HEK293 (cell line): ENCODE measurements at regions not wholly inside any gene's neighbourhood (a gene's known extent, or its start where the extent isn't known, plus 50 kb on each side); places are given as distances from the start of the nearest gene placed in this dataset.

Experiments
- CTCF ChIP-seq: fragments of 450-650 bp; formaldehyde crosslinking; IDR thresholded peaks from 2 replicates; pipeline ENCODE4 v1.5.1; 2016; ENCODE audit warnings: missing biosample characterization, missing genetic modification characterization
- GFI1B ChIP-seq: fragments of 450-650 bp; formaldehyde crosslinking; IDR thresholded peaks from 2 replicates; pipeline ENCODE4 v1.5.1; 2016; ENCODE audit warnings: missing biosample characterization, missing genetic modification characterization
- MZF1 ChIP-seq: fragments of 450-650 bp; formaldehyde crosslinking; IDR thresholded peaks from 2 replicates; pipeline ENCODE4 v1.5.1; 2017; ENCODE audit warnings: missing biosample characterization, missing genetic modification characterization, borderline replicate concordance
- PATZ1 ChIP-seq: fragments of 450-650 bp; formaldehyde crosslinking; IDR thresholded peaks from 2 replicates; pipeline ENCODE4 v1.5.1; 2016; ENCODE audit warnings: missing biosample characterization, missing genetic modification characterization
- ZNF121 ChIP-seq: fragments of 450-650 bp; formaldehyde crosslinking; IDR thresholded peaks from 2 replicates; pipeline ENCODE4 v1.5.1; 2016; ENCODE audit warnings: missing biosample characterization, missing genetic modification characterization
- ZNF174 ChIP-seq: fragments of 450-650 bp; formaldehyde crosslinking; IDR thresholded peaks from 2 replicates; pipeline ENCODE4 v1.5.0; 2017; ENCODE audit warnings: missing biosample characterization, mild to moderate bottlenecking, missing genetic modification characterization
- ZNF239 ChIP-seq: fragments of 450-650 bp; formaldehyde crosslinking; IDR thresholded peaks from 2 replicates; pipeline ENCODE4 v1.5.1; 2016; ENCODE audit warnings: missing biosample characterization, missing genetic modification characterization
- ZNF37A ChIP-seq: fragments of 450-650 bp; IDR thresholded peaks from 2 replicates; pipeline ENCODE4 v1.5.1; 2018; ENCODE audit warnings: missing biosample characterization, missing genetic modification characterization
- ZNF692 ChIP-seq: fragments of 450-650 bp; formaldehyde crosslinking; IDR thresholded peaks from 2 replicates; pipeline ENCODE4 v1.5.1; 2016; ENCODE audit warnings: missing biosample characterization, missing genetic modification characterization

GRCh38 chr6:10196090-10196489, 218.8 kb downstream of the TFAP2A start:
- TF ChIP-seq CTCF (tag by site-specific recombination) (no peak), MZF1 (tag by site-specific recombination) (no peak), ZNF121 (no peak), PATZ1 (no peak), ZNF37A (no peak), ZNF174 (tag by site-specific recombination) (no peak), GFI1B (no peak), ZNF692 (tag by site-specific recombination) (no peak), ZNF239 (tag by site-specific recombination) (no peak)
